Left lung (tissue), 4 donors: ENCODE measurements at regions not wholly inside any gene's neighbourhood (a gene's known extent, or its start where the extent isn't known, plus 50 kb on each side); places are given as distances from the start of the nearest gene placed in this dataset.

ENCODE experiments used
- ATAC-seq: fragments of 200-7000 bp; cut with Tn5 transposase; one replicate; pipeline ENCODE4 v1.9.1; 2020; ENCODE audit warnings: moderate library complexity
- DNase-seq, 4 donors: peaks; one replicate each; pipeline ENCODE4 v3.0.0-alpha.2; 2013 to 2020
- H3K27ac ChIP-seq, 2 donors: fragments of 200-600 bp; sonication (generic) in 1 of 2; one replicate each; pipeline versions ENCODE4 v1.5.0 to v1.8.0; 2020 to 2021
- H3K27me3 ChIP-seq, 2 donors: fragments of 200-600 bp; sonication (generic) in 1 of 2; one replicate each; pipeline versions ENCODE4 v1.5.0 to v1.8.0; 2020 to 2021
- H3K36me3 ChIP-seq, 2 donors: fragments of 200-600 bp; sonication (generic) in 1 of 2; one replicate each; pipeline versions ENCODE4 v1.5.0 to v1.8.0; 2020 to 2021
- H3K4me1 ChIP-seq, 2 donors: fragments of 200-600 bp; one replicate each; pipeline ENCODE4 v1.8.0; 2021
- H3K4me3 ChIP-seq, 2 donors: fragments of 200-600 bp; sonication (generic) in 1 of 2; one replicate each; pipeline versions ENCODE4 v1.5.0 to v1.8.0; 2020 to 2021; ENCODE audit warnings: mild to moderate bottlenecking in 1 of 2
- H3K9me3 ChIP-seq, 2 donors: fragments of 200-600 bp; sonication (generic) in 1 of 2; one replicate each; pipeline versions ENCODE4 v1.5.0 to v1.8.0; 2020 to 2021
- CTCF ChIP-seq, 2 donors: fragments of 200-600 bp; sonication (generic) in 1 of 2; IDR thresholded peaks; one replicate each; pipeline versions ENCODE4 v1.5.0 to v1.8.0; 2021; ENCODE audit warnings: antibody characterized with exemption in 2 of 2
- intact Hi-C, 2 donors: fragments of 100-400 bp; cut with DNase I; formaldehyde crosslinking; loops; one replicate each; pipeline versions ENCODE4 v1.11.2 to v1.14.2; 2022
- donor health status: DM: no; HTN: yes; CAD: no.
- donor health status: DM: no; HTN: no; CAD: no.

- no peaks in the 10 kb centered on the region for H3K4me1 ChIP-seq
- no peaks in the 10 kb centered on the region for H3K9me3 ChIP-seq
- intact Hi-C loops: no loop called here
- H3K27ac ChIP-seq: no peak overlapping the region
- ATAC-seq: peak; percentile 26
- no peak for DNase-seq
- H3K4me3 ChIP-seq: no peak overlapping the region
- no peaks in the 10 kb centered on the region for H3K27me3 ChIP-seq
- no peaks in the 10 kb centered on the region for H3K36me3 ChIP-seq
- TF ChIP-seq CTCF (IDR thresholded peaks at IDR 0.05): no peak
These were observed 440.6 kb upstream of the CCDC196 start for GRCh38 chr14:66045572-66046021.

GRCh38 chr14:66046035-66046434 is 440.1 kb upstream of the CCDC196 start:
- no peak for TF ChIP-seq CTCF (IDR thresholded peaks at IDR 0.05)
- DNase-seq (no peak), ATAC-seq (no peak)
- no peaks in the 10 kb centered on the region for H3K9me3 ChIP-seq
- intact Hi-C loops: no loop called here
- no peaks in the 10 kb centered on the region for H3K4me1 ChIP-seq
- no peaks in the 10 kb centered on the region for H3K36me3 ChIP-seq
- H3K4me3 ChIP-seq: no peak overlapping the region
- H3K27me3 ChIP-seq: no peaks in the 10 kb centered on the region
- H3K27ac ChIP-seq: no peak overlapping the region

GRCh38 chr14:66046591-66046990 is 439.6 kb upstream of the CCDC196 start:
- no peaks in the 10 kb centered on the region for H3K27me3 ChIP-seq
- no peak for DNase-seq
- no peak overlapping the region for H3K4me3 ChIP-seq
- H3K9me3 ChIP-seq: no peaks in the 10 kb centered on the region
- H3K4me1 ChIP-seq: no peaks in the 10 kb centered on the region
- H3K36me3 ChIP-seq: no peaks in the 10 kb centered on the region
- TF ChIP-seq CTCF (IDR thresholded peaks at IDR 0.05): no peak
- intact Hi-C loops: no loop called here
- no peak overlapping the region for H3K27ac ChIP-seq
- no peak for ATAC-seq

- Histone ChIP-seq H3K4me1 (no peaks in the 10 kb centered on the region), H3K27ac (no peak overlapping the region)
These were observed 429.8 kb upstream of the CCDC196 start for GRCh38 chr14:66056268-66056907.

More at GRCh38 chr14:66056268-66056907, 429.8 kb upstream of the CCDC196 start:
- no peak for ATAC-seq
- intact Hi-C loops: no loop called here
- Histone ChIP-seq H3K4me3 (no peak overlapping the region), H3K9me3 (peaks cover 0 to 5% of the 10 kb centered on the region in 2 donors), H3K27me3 (no peaks in the 10 kb centered on the region), H3K36me3 (no peaks in the 10 kb centered on the region)
- no peak for TF ChIP-seq CTCF (IDR thresholded peaks at IDR 0.05)
- DNase-seq: peak in 1 of 4 donors; percentile 20
